HT-29 (cell line): ENCODE measurements at regions not wholly inside any gene's neighbourhood (a gene's known extent, or its start where the extent isn't known, plus 50 kb on each side); places are given as distances from the start of the nearest gene placed in this dataset.
"Not testable (repeated sequence)": the region's sequence is repeated elsewhere in the genome, so short reads cannot be mapped to it uniquely, and the experiment has no call there.

Source experiments
- DNase-seq: peaks from one replicate; pipeline ENCODE4 v3.0.0-alpha.2; 2015; ENCODE audit warnings: low spot score

DNA sequence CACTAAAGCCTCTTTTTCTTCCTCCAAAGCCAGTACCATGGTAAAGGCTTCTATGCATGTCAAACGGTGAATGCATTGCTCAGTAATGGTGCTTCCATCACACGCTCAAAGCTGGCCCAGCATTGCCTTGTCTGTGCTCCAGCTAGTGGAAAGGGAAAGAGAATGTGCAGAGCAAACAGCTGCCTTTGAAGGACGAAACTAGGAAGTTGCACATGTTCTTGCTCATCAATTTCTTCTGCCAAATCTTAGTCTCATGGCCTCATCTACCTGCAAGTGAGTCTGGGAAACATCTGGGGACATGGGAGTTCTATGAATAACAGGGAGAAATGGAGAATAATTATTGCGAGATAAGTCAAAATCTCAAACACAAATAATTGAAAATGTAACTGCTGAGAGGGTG is 216.5 kb upstream of the SSTR4 start:
- no peak for DNase-seq

DNA sequence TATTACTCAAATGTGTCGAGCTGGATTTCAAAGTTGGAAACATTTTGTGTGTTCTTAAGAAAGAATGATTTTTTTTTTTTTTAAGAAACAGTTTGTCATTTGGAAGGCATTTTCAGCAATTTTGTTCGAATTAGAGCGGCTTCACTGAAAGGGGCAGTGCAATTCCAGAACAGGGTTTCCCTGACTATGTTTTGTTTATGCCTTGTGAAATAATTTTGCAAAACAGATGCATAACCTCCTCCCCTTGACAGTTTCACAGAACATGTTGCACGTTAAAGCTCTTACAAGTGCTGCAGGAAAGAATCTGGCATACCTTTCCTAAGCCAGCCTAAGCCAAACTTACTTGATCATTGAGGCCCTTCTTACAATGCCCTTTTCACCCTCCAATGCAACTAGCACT is 216.0 kb upstream of the SSTR4 start:
- no peak for DNase-seq

DNA sequence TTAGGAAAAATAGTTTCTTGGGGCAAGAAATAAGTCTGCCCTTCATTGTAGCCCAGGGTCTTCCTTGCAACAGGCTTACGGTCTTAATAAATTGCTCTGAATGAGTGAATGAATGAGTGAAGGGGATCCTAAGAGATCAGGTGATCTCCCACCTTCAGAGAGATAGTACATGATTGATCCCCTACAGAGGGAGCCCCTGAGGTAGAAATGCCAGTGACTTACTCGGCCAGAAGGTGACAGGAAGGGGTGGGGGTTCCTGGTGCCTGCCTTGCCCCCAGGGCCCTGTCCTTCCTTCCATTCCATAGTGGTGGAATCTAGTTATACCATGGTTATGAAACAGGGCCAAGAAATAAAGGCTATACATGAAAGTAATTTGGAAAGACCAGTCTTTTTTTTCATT is 215.3 kb upstream of the SSTR4 start:
- no peak for DNase-seq

DNA sequence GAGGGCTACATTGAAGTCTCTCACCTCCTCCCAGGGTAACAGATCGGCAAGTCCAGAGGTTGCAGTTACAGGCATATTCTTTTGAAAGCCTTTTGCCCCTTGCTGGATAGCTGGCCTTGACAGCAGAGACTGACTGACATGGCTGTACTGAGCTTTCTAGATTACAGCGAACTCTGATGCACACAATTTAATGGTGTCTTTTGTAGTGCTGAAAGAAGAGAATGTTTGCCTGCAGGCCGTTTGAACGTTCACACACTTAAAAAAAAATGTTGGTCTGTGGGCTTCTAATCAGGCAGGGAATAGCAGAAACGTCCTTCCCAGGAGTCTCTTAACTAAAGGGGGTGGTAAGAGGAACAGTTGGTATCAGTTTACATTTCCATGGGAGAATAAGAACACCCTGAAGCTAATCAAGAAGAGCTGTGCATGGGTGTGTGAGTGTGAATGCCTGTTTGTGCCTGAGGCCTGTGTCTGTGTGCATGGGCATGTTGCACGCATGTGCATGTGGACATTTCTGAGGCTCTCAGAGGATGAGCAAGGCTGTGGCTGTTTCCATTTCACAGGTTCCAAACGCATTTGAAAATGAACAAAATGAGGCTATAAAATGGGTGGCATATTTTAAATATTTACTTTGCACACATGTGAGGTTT is 213.9 kb upstream of the SSTR4 start:
- DNase-seq: no peak

DNA sequence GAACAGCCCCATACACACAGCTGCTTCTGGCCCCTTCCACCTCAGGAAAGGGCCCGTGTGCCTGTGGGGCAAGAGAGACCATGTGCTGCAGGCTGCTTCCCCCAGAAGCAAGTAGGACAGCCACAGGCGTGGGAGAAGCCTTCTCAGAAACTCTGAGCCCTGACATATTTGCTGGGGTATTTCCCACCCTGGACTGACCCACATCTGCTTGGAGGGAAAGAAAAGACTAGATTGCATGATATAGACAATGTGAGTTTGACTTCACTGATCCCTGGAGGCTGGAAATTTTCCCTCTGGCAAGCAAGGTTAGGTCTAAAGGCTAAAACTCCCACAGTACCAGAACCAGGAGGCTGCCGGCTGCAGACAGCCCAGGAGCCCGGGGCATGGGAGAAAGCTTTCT is 213.3 kb upstream of the SSTR4 start:
- no peak for DNase-seq

DNA sequence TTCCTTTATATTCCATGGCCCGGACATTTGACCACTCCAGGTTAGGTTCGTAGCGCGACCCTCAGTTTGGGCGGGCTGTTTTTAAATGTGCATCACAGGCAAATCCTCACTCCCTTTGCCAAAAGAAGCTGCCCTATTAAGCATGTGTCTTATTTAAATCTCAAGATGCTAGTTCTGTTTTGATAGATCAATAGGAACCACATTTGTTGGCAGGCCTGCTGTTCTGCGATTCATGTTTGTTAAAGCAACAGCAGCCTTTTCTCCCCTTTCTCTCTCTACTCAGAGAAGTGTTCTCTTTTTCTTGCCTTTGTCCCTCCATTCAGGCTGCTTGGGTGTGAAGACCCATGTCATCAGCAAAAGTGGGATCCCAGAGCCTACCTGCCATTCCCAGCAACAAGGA is 212.0 kb upstream of the SSTR4 start:
- DNase-seq: no peak

DNA sequence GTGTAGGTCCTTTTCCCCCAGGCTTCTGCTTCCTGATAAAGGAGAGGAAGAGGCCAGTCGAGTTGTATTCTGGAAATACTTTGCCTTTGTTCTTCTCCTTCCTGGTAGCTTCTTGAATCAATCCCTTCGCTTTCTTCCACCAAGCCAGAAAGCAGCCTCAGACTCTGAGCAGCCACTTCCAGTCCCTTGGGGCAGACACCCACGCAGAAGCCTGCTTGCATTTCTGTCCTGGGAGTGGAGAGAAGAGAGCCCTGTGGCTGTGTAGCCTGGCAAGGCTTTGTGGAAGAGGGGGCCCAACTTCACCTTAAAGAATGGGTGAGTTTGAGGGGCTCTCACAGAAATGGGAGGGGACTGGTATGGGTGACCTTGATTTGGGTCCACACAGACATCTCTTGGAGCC is 211.0 kb upstream of the SSTR4 start:
- DNase-seq: no peak

DNA sequence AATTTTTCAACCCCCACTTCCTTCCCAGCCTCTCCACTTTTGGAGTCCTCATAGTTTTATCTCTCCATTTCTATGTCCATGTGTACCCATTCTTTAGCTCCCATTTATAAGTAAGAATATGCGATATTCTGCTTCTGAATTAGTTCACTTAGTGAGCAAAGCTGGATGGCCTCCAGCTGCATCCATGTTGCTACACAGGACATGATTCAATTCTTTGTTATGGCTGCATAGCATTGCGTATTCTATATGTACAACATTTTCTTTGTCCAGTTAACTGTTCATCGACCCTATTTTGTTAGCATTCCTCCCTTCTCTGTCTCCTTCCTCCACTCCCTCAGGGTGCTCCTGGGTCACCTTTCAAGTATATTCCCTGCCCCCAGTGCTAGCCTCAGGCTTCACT is 210.0 kb upstream of the SSTR4 start:
- DNase-seq: no peak

DNA sequence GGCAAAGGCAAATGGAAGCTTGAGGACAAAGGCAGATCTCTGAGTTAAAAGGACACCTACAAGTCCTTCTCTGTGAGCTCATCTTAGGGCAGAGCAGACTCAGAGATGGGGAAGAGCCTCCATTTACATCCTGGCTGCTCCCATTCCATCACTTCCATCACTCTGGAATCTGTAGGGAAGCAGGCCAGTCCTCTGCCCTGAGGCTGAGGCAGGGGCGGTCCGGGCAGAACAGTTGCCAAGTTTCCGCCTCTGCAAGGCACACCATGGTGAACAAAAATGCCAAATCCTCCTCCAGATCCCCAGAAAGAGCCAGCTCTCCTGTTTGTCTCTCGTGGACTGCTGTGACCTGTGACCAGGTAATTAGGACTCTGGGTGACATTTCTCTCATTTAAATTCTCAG is 209.6 kb upstream of the SSTR4 start:
- DNase-seq: no peak

DNA sequence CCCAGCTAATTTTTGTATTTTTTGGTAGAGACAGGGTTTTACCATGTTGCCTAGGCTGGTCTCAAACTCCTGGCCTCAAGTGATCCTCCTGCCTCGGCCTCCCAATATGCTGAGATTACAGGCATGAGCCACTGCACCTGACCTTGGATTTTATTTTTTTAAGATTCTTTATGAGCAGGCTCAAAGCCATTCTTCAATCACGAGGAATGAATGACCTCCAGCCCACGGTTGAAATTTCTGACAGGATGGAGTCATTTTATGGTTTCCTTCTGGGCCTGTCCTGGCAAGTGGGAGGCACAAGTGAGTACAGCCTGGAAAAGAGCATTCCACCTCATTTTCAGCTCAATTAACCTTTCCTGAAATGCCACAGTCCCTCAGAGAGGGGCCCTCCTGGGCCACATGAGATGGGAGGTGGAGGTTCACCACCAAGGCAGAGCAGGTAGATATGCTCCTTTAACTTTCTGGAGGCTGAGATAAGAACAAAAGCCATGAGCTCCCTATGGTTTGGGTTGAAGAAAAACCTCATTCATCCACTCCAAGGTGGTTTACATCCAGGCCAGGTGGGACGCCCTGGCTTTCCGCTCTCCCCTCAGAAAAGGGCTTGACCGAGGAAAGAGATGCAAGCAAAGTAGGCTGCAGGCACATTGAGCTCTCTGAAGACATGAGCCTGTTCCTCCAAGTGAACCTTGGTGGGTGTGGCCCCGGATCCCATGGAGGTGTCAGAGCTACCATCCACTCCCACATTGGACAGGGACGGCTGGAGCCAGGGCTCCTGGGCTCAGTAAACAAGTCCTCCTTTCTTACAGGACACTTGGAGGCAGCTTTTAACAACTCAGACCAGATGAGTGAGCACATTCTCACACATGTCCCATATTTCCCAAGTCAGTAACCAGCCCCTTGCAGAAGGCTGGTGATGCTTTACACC is 208.5 kb upstream of the SSTR4 start:
- no peak for DNase-seq

DNA sequence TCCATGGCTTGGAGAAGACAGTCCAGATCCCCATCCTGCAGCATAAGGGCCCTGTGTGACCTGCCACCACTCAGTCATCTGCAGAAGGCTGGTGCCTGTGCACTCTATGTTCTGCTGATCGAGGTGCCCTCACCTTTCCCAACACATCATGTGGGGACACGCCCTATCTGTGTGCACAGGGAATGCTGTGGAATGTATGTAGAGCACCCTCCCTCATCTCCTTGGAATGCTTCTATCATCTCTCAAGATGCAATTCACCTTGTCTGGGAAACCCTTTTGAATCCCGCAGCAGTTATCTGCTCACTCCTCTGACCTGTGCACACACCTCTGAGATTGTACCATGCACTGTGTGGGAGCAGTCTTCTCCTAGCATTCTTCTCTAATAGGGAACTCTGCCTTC is 207.2 kb upstream of the SSTR4 start:
- DNase-seq: no peak

DNA sequence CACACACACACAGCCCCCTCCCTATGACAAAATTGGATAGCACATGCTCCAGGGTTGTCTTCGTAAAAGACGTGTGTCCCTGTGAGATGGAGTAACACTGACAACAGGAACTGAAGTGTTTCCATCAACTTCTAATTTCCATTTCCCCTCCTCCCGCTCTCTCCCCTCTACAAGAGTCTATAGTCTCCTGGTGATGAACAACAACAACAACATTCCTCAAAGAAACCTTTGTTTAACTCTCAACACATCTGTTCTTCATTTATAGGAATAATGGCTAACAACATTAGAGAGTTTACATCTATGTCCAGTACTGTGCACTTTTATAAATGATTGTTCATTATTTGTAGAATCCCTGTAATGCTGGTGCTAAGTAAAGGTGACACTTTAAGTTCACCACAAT is 205.8 kb upstream of the SSTR4 start:
- no peak for DNase-seq

DNA sequence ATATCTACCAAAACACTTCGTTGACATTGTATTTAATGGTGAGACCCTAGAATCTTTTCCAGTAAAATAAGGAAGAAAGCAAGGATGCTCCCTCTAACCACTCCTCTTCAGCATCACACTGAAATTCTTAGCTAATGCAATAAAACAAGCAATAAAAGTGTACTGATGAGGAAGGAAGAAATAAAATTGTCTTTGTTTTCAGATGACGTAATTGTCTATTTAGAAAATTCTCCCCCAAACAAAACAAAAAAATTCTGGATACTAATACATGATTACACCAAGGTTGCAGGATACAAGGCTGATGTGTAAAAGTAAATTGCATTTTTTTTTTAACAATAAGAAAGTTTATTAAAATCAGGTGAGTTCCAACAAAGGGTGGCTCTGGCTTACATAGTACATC is 205.0 kb upstream of the SSTR4 start:
- no peak for DNase-seq

DNA sequence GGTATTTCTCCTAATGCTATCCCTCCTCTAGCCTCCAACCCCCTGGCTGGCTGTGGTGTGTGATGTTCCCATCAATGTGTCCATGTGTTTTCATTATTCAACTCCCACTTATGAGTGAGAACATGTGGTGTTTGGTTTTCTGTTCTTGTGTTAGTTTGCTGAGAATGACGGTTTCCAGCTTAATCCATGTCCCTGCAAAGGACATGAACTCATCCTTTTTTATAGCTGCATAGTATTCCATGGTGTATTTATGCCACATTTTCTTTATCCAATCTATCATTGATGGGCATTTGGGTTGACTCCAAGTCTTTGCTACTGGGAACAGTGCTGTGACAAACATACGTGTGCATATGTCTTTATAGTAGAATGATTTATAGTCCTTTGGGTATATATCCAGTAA is 204.4 kb upstream of the SSTR4 start:
- not testable (repeated sequence) for DNase-seq

DNA sequence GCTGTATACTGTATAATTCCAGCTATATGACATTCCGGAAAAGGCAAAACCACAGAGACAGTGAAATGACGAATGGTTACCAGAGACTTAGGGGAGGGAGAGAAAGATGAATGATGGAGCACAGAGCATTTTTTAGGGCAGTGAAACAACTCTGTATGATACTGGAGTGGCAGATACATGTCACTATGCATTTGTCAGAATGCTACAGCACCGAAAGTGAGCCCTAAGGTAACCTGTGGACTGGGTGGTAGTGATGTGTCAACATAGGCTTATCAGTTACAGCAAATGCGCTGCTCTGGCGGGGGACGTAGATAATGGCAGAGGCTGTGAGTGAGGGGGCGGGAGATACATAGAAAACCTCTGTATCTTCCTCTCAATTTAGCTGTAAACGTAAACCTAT is 201.3 kb upstream of the SSTR4 start:
- no peak for DNase-seq

DNA sequence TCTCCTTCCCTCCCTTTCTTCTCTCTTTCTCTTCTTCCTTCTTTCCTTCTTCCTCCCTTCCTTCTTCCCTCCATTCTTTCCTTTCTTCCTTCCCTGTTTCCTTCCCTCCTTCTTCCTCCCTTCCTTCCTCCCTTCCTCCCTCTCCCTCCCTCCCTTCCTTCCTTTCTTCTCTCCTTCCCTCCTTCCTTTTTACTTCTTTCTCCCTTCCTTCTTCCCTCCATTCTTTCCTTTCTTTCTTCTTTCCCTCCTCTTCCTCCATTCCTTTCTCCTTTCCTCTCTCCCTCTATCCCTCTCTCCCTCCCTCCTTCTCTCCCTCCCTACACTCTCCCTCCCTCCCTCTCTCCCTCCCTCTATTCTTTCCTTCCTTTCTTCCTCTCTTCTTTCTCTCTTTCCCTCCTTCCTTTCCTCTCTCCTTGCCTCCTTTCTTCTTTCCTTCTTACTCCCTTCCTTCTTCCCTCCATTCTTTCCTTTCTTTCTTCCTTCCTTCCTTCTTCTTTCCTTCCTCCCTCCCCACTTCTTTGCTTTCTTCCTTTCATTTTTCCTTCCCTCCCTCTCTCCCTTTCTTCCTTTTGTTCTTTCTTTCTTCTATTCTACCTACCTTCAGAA is 200.4 kb upstream of the SSTR4 start:
- no peak for DNase-seq

DNA sequence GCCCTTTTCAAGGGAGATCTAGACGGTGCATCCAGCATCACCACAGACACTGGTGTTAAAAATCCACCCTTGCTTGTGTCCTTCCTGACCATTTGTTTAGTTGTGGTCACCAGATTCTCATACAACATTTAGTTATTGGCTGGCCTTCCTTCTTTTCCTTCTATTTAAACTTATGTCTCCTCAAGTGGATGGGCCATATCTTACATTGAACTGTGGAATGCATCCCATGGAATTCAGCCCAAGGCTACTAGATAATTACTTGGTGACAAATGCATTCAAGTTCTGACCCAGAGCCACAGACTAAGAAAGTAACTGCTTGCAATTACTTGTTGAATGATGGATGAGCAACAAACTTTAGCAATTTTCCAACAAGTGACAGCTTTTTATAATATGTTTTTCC is 198.9 kb upstream of the SSTR4 start:
- no peak for DNase-seq

DNA sequence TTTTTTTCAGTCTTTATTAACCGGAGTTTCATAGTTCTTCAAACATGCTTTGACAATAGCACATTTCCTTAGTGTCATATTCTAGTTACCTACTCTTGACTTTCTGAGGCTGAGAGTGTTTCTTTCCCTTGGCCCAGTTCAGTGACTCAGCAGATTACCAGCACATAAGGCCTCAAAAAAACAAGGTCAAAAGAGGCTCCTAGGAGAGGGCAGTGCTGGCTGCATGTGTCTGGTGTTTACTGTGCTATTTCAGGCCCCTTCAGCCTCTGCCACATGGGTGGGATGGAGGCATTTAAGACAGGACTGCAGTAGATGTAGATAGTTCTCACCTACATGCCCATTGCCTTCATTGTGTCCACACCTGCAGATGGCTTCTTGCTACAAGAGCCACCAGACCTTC is 198.2 kb upstream of the SSTR4 start:
- no peak for DNase-seq

DNA sequence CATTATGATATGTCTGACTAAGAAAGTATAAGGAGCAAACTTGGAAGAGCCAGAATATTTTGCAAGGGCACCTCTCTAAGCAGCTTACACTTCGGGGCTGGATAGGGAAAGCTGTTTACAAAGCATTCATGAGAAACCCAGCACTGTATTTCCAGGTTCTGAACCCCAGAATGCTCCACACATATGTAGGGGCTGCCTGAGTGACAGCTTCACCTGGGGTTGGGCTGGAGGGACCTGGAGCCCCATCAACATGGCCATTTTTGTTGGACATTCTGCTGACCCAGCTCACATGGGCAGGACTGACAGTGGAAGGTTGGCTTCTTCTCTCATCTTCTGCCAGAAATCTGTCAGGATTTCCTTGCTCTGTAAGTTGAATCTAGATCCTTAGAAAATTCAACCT is 197.1 kb upstream of the SSTR4 start:
- DNase-seq: no peak

DNA sequence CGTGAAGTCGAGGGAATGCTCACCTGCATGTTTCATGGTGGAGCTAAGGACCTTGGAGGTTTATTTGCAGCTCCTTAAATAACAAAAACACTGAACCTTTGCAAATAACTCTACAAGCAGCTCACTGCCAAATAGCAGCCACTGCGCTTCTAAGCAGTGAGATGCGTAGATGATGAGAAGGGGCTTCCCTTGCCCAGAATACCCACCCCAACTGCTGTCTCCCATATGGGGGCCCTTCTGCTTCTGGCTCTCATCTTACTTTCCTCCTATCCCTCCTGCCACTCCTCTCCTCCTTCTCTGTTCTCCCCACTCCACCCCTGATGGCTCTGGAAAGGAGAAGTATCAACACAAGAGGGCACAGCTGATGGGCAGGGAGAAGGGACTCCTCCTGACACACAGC is 193.3 kb upstream of the SSTR4 start:
- DNase-seq: no peak

DNA sequence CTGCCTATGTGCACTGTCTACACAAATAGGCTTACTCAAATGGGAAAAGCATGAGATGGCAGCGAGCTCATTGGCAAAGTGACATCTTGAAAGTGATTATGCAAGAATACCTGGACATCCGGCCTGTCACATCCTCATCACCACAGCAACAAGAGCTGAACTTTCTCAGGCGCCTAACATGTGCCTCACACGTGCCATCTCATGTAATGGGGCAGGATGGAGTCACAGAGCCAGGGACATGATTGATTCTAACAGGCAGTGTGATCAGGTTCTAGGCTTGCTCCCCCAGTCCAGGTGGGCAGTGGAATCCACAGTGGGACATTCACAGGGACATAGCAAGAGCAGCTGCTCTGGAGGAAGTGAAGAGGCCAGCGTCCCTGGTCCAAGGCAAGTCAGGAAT is 192.3 kb upstream of the SSTR4 start:
- no peak for DNase-seq

DNA sequence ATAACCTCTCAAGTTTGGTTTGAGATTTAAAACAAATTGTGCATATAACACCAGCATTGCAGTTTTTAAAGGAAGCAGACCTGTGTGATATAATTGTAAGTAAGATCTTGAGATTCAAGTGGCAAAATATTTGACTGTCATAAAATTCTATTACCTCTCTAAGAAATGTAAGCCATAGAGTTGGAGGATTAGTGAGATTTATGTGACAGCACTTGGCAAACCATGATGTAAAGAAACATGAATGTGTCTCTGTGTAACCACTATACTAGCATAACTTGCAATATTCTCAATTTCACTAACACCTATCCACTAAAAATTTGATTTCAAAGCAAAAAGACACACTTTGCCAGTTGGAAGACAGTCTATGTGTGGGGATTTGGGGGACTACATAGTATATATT is 190.2 kb upstream of the SSTR4 start:
- no peak for DNase-seq

DNA sequence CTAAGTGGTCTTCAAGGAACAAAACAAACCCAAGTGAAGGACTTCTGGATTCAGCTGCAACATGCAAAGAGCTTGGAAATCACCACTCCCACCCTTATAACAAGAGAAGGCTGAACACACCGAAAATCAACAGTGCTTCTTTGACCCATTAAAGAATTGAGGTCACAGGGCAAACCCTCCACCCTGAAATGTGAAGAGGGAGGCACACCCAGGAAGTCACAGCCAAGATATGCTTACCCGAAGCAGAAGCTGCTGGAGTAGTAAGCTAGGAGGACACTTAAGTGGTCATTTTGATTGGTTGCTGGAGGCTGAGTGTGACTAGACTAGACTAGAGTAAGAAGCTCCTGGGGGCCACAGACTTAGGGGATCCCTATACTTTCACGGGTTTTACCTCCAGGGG is 188.2 kb upstream of the SSTR4 start:
- DNase-seq: no peak
